ENCODE measurements at regions not wholly inside any gene's neighbourhood (a gene's known extent, or its start where the extent isn't known, plus 50 kb on each side); places are given as distances from the start of the nearest gene placed in this dataset.

DNA sequence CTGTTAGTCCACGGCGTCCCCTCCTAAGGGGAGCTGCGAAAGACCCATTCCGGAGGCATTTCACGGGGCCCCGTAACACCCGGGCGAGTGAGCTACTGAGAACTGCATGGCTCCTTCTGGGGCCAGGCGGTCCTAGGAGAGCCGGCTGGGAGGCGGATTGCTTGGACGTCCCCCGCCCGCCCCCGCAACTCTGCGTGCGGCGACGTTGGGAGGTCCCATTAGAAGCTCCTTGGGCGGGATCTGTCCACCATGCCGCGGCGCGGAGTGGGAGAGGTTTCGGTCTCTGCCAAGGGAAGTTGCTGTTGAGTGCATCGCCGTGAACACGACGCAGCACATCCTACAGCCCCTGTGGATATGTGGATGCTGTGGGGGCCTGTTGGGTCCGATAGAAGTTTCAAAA is 85.4 kb upstream of the IGFBP7 start:
- no peaks in the 10 kb centered on the region for H4K20me1 ChIP-seq (ENCODE audit: control insufficient read depth, insufficient read depth, low read depth, low read length)
- H3K27me3 ChIP-seq (ENCODE audit: control insufficient read depth, low read length), result no peaks in the 10 kb centered on the region
- H3K4me2 ChIP-seq (ENCODE audit: low read length), result no peak overlapping the region
- H3K27ac ChIP-seq (ENCODE audit: low read depth, low read length), result no peak overlapping the region
- no peaks in the 10 kb centered on the region for H3K36me3 ChIP-seq (ENCODE audit: control insufficient read depth, low read length)
- no peaks in the 10 kb centered on the region for H3K79me2 ChIP-seq (ENCODE audit: control insufficient read depth, low read length)
- no peaks in the 10 kb centered on the region for H3K4me1 ChIP-seq (ENCODE audit: control insufficient read depth, low read length)
- H3K4me3 ChIP-seq (ENCODE audit: low read length), result no peak overlapping the region
- TF ChIP-seq, protein P1, sequence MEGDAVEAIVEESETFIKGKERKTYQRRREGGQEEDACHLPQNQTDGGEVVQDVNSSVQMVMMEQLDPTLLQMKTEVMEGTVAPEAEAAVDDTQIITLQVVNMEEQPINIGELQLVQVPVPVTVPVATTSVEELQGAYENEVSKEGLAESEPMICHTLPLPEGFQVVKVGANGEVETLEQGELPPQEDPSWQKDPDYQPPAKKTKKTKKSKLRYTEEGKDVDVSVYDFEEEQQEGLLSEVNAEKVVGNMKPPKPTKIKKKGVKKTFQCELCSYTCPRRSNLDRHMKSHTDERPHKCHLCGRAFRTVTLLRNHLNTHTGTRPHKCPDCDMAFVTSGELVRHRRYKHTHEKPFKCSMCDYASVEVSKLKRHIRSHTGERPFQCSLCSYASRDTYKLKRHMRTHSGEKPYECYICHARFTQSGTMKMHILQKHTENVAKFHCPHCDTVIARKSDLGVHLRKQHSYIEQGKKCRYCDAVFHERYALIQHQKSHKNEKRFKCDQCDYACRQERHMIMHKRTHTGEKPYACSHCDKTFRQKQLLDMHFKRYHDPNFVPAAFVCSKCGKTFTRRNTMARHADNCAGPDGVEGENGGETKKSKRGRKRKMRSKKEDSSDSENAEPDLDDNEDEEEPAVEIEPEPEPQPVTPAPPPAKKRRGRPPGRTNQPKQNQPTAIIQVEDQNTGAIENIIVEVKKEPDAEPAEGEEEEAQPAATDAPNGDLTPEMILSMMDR (IDR thresholded peaks at IDR 0.05; ENCODE audit: low read depth, low read length, poor library complexity, severe bottlenecking), result no peak
- TF ChIP-seq EZH2phosphoT487 (IDR thresholded peaks at IDR 0.05; ENCODE audit: borderline replicate concordance, low read length), result no peak
- H3K9me2 ChIP-seq (replicated peaks; ENCODE audit: control insufficient read depth, low read length), result no peaks in the 10 kb centered on the region
- no peaks in the 10 kb centered on the region for H3F3A ChIP-seq (ENCODE audit: control insufficient read depth, insufficient read depth)
- H3K9me3 ChIP-seq (ENCODE audit: control insufficient read depth, insufficient read depth, low read length), result no peaks in the 10 kb centered on the region

GRCh38 chr4:57194068-57194611 is 84.0 kb upstream of the IGFBP7 start:
- no peaks in the 10 kb centered on the region for H3K9me2 ChIP-seq (replicated peaks; ENCODE audit: control insufficient read depth, low read length)

GRCh38 chr4:57193209-57193810 is 83.1 kb upstream of the IGFBP7 start:
- H3K27ac ChIP-seq (ENCODE audit: low read depth, low read length), result no peak overlapping the region
- H3K27me3 ChIP-seq (ENCODE audit: control insufficient read depth, low read length), result no peaks in the 10 kb centered on the region
- no peaks in the 10 kb centered on the region for H3K79me2 ChIP-seq (ENCODE audit: control insufficient read depth, low read length)
- H4K20me1 ChIP-seq (ENCODE audit: control insufficient read depth, insufficient read depth, low read depth, low read length), result no peaks in the 10 kb centered on the region
- H3K36me3 ChIP-seq (ENCODE audit: control insufficient read depth, low read length), result no peaks in the 10 kb centered on the region
- H3F3A ChIP-seq (ENCODE audit: control insufficient read depth, insufficient read depth), result no peaks in the 10 kb centered on the region
- H3K4me2 ChIP-seq (ENCODE audit: low read length), result no peak overlapping the region
- no peaks in the 10 kb centered on the region for H3K9me2 ChIP-seq (replicated peaks; ENCODE audit: control insufficient read depth, low read length)
- H3K4me3 ChIP-seq (ENCODE audit: low read length), result no peak overlapping the region
- no peaks in the 10 kb centered on the region for H3K4me1 ChIP-seq (ENCODE audit: control insufficient read depth, low read length)
- no peaks in the 10 kb centered on the region for H3K9me3 ChIP-seq (ENCODE audit: control insufficient read depth, insufficient read depth, low read length)
- TF ChIP-seq, protein P1 (IDR thresholded peaks at IDR 0.05; ENCODE audit: low read depth, low read length, poor library complexity, severe bottlenecking), result no peak

More at GRCh38 chr4:57194068-57194611, 84.0 kb upstream of the IGFBP7 start:
- Histone ChIP-seq H3K27me3 (ENCODE audit: control insufficient read depth, low read length) (no peaks in the 10 kb centered on the region), H3K4me1 (ENCODE audit: control insufficient read depth, low read length) (no peaks in the 10 kb centered on the region), H3K27ac (ENCODE audit: low read depth, low read length) (no peak overlapping the region), H3K4me2 (ENCODE audit: low read length) (no peak overlapping the region), H3K79me2 (ENCODE audit: control insufficient read depth, low read length) (no peaks in the 10 kb centered on the region), H3K9me3 (ENCODE audit: control insufficient read depth, insufficient read depth, low read length) (no peaks in the 10 kb centered on the region), H3K36me3 (ENCODE audit: control insufficient read depth, low read length) (no peaks in the 10 kb centered on the region), H3K4me3 (ENCODE audit: low read length) (no peak overlapping the region), H4K20me1 (ENCODE audit: control insufficient read depth, insufficient read depth, low read depth, low read length) (no peaks in the 10 kb centered on the region), H3F3A (ENCODE audit: control insufficient read depth, insufficient read depth) (no peaks in the 10 kb centered on the region)
- no peak for TF ChIP-seq EZH2phosphoT487 (IDR thresholded peaks at IDR 0.05; ENCODE audit: borderline replicate concordance, low read length)
- TF ChIP-seq, protein P1 (IDR thresholded peaks at IDR 0.05; ENCODE audit: low read depth, low read length, poor library complexity, severe bottlenecking), result no peak

Measured in DOHH2 (cell line).